Renal pelvis (tissue), 1 donor: ENCODE measurements at regions not wholly inside any gene's neighbourhood (a gene's known extent, or its start where the extent isn't known, plus 50 kb on each side); places are given as distances from the start of the nearest gene placed in this dataset.

Experiments
- DNase-seq: peaks from one replicate; pipeline ENCODE4 v3.0.0-alpha.2; 2013

DNA sequence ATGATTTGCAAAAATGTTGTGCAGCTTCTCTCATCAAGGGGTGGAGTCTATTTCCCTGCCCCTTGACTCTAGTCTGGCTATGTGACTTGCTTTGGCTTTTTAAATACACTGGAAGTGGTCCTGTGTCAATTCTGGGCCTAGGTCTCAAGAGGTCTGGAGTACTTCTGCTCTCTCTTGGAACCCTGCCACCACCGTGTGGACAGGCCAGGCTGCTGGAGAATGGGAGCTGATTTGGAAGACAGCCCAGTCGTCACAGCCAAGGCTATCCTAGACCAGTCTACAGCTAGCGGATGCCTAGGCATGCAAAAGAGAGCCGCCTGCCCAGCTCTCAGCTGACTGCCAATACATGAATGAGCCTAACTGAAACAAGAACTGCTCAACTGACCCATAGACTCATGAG lies 56.7 kb upstream of the CLINT1 start:
- no peak for DNase-seq

DNA sequence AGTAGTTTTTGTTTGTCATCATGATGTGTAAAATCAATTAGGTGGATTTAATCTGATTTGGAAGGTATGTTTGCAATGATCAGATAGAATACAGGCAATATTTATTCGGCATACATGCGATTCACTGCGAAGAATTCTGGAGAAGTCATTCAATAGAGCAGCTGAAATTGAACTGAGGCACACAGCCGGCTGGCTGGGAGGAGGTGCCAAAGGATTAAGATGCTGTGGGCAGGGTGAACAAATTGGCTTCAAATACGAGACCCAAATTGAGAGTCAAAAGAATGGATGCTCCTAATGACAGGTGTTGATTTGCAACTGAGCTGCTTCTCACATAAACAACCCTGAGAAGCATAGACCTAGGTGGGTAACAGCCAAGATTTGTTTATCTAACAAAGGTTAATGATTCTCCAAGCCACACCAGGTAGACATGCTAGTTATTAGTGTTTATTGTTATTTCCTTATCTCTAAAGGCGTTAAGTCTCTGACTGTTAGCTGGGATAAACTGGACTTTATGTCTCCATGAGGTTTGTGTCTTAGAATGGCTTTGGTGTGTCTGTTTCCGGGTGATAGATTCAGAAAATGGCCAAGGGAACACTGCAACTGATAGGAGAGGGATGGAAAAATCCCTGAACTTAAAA lies 55.3 kb upstream of the CLINT1 start:
- no peak for DNase-seq

DNA sequence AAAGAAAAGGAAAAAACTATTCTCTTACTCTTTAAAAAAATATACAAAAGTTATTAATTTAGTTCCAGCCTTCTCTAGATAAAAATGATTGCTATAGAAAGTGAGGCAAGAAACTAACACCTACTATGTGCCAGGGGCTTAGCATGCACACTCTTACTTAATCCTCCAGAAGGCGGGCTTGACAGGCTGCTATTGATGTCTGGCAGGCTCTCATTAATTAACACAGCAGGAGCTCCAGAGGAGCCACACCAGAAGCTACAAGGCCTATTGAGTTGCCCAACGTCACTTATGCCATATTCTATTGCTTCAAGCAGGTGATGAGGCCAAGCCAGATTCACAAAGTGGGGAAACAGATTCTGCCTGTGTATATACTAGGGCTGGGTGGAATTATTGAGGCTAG lies 54.6 kb upstream of the CLINT1 start:
- DNase-seq = no peak

DNA sequence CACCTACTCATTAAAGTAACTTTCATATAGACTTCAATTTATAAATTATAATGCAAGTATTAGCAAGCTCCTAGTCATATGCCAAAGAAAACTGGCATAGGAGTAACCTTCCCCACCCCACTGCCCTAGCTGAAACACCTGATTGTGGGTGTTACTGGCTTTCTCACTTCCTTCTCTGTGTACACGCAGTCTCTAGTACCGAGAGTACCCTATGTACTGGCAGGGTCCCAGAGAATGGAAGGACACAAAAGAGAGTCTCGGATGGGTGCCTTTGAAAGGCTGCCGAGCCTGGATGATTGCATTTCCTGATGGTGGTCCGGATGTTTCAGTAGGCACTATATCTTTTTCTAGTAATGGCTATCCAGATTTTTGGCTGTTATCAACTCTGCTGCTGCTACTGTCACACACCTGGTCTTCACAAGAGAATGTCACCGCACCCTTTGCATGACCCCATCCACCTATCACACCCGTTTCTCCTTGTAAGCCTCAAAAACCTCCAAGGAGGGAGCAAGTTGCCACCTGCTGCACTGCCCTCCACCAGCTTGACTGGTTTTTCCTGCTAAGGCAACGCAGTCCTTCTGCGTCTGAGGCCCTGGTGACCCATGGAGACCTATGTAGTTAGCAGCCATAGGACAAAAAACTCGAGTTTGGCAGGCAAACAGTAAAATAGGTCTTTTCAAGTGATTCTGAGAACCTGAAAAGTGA lies 53.8 kb upstream of the CLINT1 start:
- DNase-seq = peak; percentile 76

DNA sequence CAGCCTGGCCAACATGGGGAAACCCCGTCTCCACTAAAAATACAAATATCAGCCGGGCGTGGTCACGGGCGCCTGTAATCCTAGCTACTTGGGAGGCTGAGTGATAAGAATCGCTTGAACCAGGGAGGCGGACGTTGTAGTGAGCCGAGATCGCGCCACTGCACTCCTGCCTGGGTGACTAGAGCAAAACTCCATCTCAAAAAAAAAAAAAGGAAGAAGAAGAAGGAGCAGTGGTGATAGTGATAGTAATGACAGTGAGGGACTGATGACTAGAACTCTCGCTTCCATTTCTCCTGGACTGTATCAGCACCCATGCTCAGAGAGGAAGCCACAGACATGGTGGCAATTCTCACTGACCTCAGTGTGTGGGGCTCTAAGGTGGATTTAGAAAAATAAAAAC lies 52.6 kb upstream of the CLINT1 start:
- DNase-seq = no peak
